H1 (cell line): ENCODE measurements at regions not wholly inside any gene's neighbourhood (a gene's known extent, or its start where the extent isn't known, plus 50 kb on each side); places are given as distances from the start of the nearest gene placed in this dataset.

Experiments
- BACH1 ChIP-seq: IDR thresholded peaks from 2 replicates; pipeline ENCODE4 v1.6.1; 2012; ENCODE audit warnings: low read length, improper control_type of control experiment
- POLR2AphosphoS5 ChIP-seq: IDR thresholded peaks from 2 replicates; pipeline ENCODE4 v1.6.1; 2011; ENCODE audit warnings: low read depth, low read length
- TAF1 ChIP-seq: IDR thresholded peaks from 2 replicates; pipeline ENCODE4 v1.6.1; 2011; ENCODE audit warnings: mild to moderate bottlenecking, low read depth, low read length
- TF ChIP-seq, protein P1 (sequence below), 3 experiments: IDR thresholded peaks; 1 replicate in 2 of 3; 2 replicates in 1 of 3; pipeline versions ENCODE4 v1.5.1 to v1.6.1; 2011; ENCODE audit warnings: low read length in 3 of 3, mild to moderate bottlenecking in 3 of 3, inconsistent platforms in 2 of 3, low read depth in 1 of 3, moderate library complexity in 1 of 3; ENCODE audit not compliant: insufficient read depth in 1 of 3; ENCODE audit errors: control extremely low read depth in 1 of 3

DNA sequence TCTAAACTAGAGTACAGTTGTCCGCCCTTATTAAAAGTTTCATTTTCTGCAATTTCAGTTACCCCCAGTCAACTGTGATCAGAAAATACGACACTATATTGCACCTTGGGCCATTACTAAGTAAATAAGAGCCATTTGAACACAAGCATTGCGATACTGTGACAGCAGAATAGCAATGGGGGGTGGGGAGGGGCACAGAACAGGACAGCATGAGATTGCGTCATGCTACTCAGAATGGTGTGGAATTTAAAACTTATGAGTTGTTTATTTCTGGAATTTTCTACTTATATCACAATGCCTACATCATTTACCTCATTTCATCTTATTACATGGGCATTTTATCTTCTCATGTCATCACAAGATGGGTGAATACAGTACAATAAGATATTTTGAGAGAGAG, 166.3 kb downstream of the MANEA start:
- no peak for TF ChIP-seq POLR2AphosphoS5
- no peak for TF ChIP-seq BACH1
- TF ChIP-seq, protein P1, sequence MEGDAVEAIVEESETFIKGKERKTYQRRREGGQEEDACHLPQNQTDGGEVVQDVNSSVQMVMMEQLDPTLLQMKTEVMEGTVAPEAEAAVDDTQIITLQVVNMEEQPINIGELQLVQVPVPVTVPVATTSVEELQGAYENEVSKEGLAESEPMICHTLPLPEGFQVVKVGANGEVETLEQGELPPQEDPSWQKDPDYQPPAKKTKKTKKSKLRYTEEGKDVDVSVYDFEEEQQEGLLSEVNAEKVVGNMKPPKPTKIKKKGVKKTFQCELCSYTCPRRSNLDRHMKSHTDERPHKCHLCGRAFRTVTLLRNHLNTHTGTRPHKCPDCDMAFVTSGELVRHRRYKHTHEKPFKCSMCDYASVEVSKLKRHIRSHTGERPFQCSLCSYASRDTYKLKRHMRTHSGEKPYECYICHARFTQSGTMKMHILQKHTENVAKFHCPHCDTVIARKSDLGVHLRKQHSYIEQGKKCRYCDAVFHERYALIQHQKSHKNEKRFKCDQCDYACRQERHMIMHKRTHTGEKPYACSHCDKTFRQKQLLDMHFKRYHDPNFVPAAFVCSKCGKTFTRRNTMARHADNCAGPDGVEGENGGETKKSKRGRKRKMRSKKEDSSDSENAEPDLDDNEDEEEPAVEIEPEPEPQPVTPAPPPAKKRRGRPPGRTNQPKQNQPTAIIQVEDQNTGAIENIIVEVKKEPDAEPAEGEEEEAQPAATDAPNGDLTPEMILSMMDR (IDR thresholded peaks at IDR 0.05; ENCODE audit: control extremely low read depth in 1 of 3, insufficient read depth in 1 of 3, low read depth in 1 of 3, low read length in 3 of 3), result no peak
- TF ChIP-seq TAF1, result no peak
